WTC11 (cell line): ENCODE measurements at regions not wholly inside any gene's neighbourhood (a gene's known extent, or its start where the extent isn't known, plus 50 kb on each side); places are given as distances from the start of the nearest gene placed in this dataset.

Experiments
- ATAC-seq: fragments of 200-7000 bp; cut with Tn5 transposase; 2 replicates; pipeline ENCODE4 v1.10.0; 2021; ENCODE audit warnings: mild to moderate bottlenecking, moderate library complexity
- CTCF ChIA-PET: fragments of 300-600 bp; sonication (Branson Sonifier 250); formaldehyde crosslinking; loops from one replicate; lab custom pipeline; 2021; ENCODE audit warnings: antibody characterized with exemption; lab: Charles Lee
- POLR2A ChIA-PET: fragments of 350-600 bp; sonication (Branson Sonifier 250); formaldehyde crosslinking; loops from one replicate; lab custom pipeline; 2021; ENCODE audit warnings: antibody characterized with exemption; lab: Charles Lee
- DNase-seq: peaks from one replicate; pipeline ENCODE4 v3.0.0; 2021; ENCODE audit warnings: low spot score
- H3K27ac Mint-ChIP-seq: 2 replicates; pipeline ENCODE4 v1.8.0; 2021; ENCODE audit warnings: mixed read lengths
- H3K27me3 Mint-ChIP-seq: 2 replicates; pipeline ENCODE4 v1.8.0; 2021; ENCODE audit warnings: low read depth, mild to moderate bottlenecking, moderate library complexity, mixed read lengths
- H3K36me3 Mint-ChIP-seq: 2 replicates; pipeline ENCODE4 v1.8.0; 2021; ENCODE audit warnings: mixed read lengths
- H3K4me1 Mint-ChIP-seq: 2 replicates; pipeline ENCODE4 v1.8.0; 2022; ENCODE audit warnings: mixed read lengths
- H3K4me3 Mint-ChIP-seq: 2 replicates; pipeline ENCODE4 v1.8.0; 2021; ENCODE audit warnings: mild to moderate bottlenecking, moderate library complexity, mixed read lengths
- H3K9me3 Mint-ChIP-seq: 2 replicates; pipeline ENCODE4 v1.8.0; 2021; ENCODE audit warnings: mixed read lengths
- CBFB ChIP-seq: sonication (generic); formaldehyde crosslinking; IDR thresholded peaks from 2 replicates; pipeline ENCODE4 v1.8.1; 2022; ENCODE audit warnings: mild to moderate bottlenecking, low read depth, missing genetic modification reagents
- FOXJ3 ChIP-seq: sonication (generic); formaldehyde crosslinking; IDR thresholded peaks from 2 replicates; pipeline ENCODE4 v1.9.0; 2021; ENCODE audit warnings: missing genetic modification reagents, mild to moderate bottlenecking, borderline replicate concordance
- FOXK1 ChIP-seq: sonication (generic); formaldehyde crosslinking; IDR thresholded peaks from 2 replicates; pipeline ENCODE4 v1.8.0; 2022; ENCODE audit warnings: mild to moderate bottlenecking, moderate library complexity, missing genetic modification reagents
- IRF2 ChIP-seq: sonication (generic); formaldehyde crosslinking; IDR thresholded peaks from 2 replicates; pipeline ENCODE4 v1.8.0; 2022; ENCODE audit warnings: low read depth, missing genetic modification reagents, borderline replicate concordance
- MXD4 ChIP-seq: fragments of 250-450 bp; sonication (Bioruptor Pico); IDR thresholded peaks from 2 replicates; pipeline ENCODE4 v1.8.0; 2021; ENCODE audit warnings: mild to moderate bottlenecking, moderate library complexity, borderline replicate concordance
- NR1H2 ChIP-seq: sonication (generic); formaldehyde crosslinking; IDR thresholded peaks from 2 replicates; pipeline ENCODE4 v1.9.0; 2021; ENCODE audit warnings: mild to moderate bottlenecking, moderate library complexity, missing genetic modification reagents
- NR2C2 ChIP-seq: sonication (generic); formaldehyde crosslinking; IDR thresholded peaks from 2 replicates; pipeline ENCODE4 v1.8.0; 2022; ENCODE audit warnings: mild to moderate bottlenecking, missing genetic modification reagents
- TEAD4 ChIP-seq: sonication (generic); formaldehyde crosslinking; IDR thresholded peaks from 2 replicates; pipeline ENCODE4 v1.8.0; 2022; ENCODE audit warnings: mild to moderate bottlenecking, missing genetic modification reagents
- ZNF219 ChIP-seq: sonication (generic); formaldehyde crosslinking; IDR thresholded peaks from 2 replicates; pipeline ENCODE4 v1.8.0; 2023; ENCODE audit warnings: missing genetic modification reagents, mild to moderate bottlenecking, borderline replicate concordance
- ZNF263 ChIP-seq: sonication (generic); formaldehyde crosslinking; IDR thresholded peaks from 2 replicates; pipeline ENCODE4 v1.8.1; 2022; ENCODE audit warnings: low read depth, mild to moderate bottlenecking, moderate library complexity, missing genetic modification reagents
- ZNF317 ChIP-seq: sonication (generic); formaldehyde crosslinking; IDR thresholded peaks from 2 replicates; pipeline ENCODE4 v1.8.1; 2023; ENCODE audit warnings: low read depth, mild to moderate bottlenecking, moderate library complexity, missing genetic modification reagents, borderline replicate concordance
- TF ChIP-seq, protein P1 (sequence below): sonication (generic); formaldehyde crosslinking; IDR thresholded peaks from 2 replicates; pipeline ENCODE4 v1.8.0; 2023; ENCODE audit warnings: missing genetic modification reagents, mild to moderate bottlenecking, borderline replicate concordance
- TF ChIP-seq, protein P2 (sequence below): sonication (generic); formaldehyde crosslinking; IDR thresholded peaks from 2 replicates; pipeline ENCODE4 v1.8.0; 2022; ENCODE audit warnings: missing genetic modification reagents
- TF ChIP-seq, protein P3 (sequence below): sonication (generic); formaldehyde crosslinking; IDR thresholded peaks from 2 replicates; pipeline ENCODE4 v1.8.1; 2022; ENCODE audit warnings: low read depth, mild to moderate bottlenecking, moderate library complexity, missing genetic modification reagents, borderline replicate concordance
- TF ChIP-seq, protein P4 (sequence below): sonication (generic); formaldehyde crosslinking; IDR thresholded peaks from 2 replicates; pipeline ENCODE4 v1.8.1; 2023; ENCODE audit warnings: mild to moderate bottlenecking, missing genetic modification reagents
- TF ChIP-seq, protein P5 (sequence below): sonication (generic); formaldehyde crosslinking; IDR thresholded peaks from 2 replicates; pipeline ENCODE4 v1.8.0; 2022; ENCODE audit warnings: mild to moderate bottlenecking, missing genetic modification reagents

DNA sequence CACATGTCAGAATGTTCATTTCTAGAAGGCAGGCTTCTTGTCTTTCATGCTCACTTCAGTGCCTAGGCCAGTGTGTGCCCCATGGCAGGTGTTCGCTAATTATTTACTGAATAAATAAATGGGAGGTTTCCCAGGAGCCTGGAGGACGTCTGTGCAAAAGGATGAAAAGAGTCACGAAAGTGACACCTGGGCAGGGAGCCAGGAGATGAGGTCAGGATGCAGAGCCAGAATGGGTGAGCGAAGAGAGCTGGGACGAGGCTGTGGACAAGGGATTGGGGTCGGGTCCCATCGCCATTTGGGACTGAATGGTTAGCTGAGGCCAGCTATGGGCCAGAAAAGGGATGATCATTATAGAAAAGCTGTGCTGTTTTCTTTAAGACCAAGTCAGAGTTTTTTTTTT lies 560.4 kb downstream of the TBC1D22A start:
- CTCF ChIA-PET: no interaction called here
- DNase-seq: no peak
- no peak overlapping the region for H3K4me3 Mint-ChIP-seq

More for the DNA sequence above, 560.4 kb downstream of the TBC1D22A start:
- no peaks in the 10 kb centered on the region for H3K27me3 Mint-ChIP-seq
- ATAC-seq: no peak
- TF ChIP-seq TEAD4: no peak
- no peak for TF ChIP-seq FOXK1
- no peak for TF ChIP-seq MXD4 (CRISPR knock-in tag)
- TF ChIP-seq CBFB (CRISPR knock-in tag): no peak
- no peak for TF ChIP-seq NR2C2 (CRISPR knock-in tag)
- TF ChIP-seq FOXJ3: no peak
- no peak for TF ChIP-seq ZNF317 (CRISPR knock-in tag)
- TF ChIP-seq, protein P1, sequence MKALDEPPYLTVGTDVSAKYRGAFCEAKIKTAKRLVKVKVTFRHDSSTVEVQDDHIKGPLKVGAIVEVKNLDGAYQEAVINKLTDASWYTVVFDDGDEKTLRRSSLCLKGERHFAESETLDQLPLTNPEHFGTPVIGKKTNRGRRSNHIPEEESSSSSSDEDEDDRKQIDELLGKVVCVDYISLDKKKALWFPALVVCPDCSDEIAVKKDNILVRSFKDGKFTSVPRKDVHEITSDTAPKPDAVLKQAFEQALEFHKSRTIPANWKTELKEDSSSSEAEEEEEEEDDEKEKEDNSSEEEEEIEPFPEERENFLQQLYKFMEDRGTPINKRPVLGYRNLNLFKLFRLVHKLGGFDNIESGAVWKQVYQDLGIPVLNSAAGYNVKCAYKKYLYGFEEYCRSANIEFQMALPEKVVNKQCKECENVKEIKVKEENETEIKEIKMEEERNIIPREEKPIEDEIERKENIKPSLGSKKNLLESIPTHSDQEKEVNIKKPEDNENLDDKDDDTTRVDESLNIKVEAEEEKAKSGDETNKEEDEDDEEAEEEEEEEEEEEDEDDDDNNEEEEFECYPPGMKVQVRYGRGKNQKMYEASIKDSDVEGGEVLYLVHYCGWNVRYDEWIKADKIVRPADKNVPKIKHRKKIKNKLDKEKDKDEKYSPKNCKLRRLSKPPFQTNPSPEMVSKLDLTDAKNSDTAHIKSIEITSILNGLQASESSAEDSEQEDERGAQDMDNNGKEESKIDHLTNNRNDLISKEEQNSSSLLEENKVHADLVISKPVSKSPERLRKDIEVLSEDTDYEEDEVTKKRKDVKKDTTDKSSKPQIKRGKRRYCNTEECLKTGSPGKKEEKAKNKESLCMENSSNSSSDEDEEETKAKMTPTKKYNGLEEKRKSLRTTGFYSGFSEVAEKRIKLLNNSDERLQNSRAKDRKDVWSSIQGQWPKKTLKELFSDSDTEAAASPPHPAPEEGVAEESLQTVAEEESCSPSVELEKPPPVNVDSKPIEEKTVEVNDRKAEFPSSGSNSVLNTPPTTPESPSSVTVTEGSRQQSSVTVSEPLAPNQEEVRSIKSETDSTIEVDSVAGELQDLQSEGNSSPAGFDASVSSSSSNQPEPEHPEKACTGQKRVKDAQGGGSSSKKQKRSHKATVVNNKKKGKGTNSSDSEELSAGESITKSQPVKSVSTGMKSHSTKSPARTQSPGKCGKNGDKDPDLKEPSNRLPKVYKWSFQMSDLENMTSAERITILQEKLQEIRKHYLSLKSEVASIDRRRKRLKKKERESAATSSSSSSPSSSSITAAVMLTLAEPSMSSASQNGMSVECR: no peak
- TF ChIP-seq ZNF219 (CRISPR knock-in tag): no peak
- TF ChIP-seq, protein P2, sequence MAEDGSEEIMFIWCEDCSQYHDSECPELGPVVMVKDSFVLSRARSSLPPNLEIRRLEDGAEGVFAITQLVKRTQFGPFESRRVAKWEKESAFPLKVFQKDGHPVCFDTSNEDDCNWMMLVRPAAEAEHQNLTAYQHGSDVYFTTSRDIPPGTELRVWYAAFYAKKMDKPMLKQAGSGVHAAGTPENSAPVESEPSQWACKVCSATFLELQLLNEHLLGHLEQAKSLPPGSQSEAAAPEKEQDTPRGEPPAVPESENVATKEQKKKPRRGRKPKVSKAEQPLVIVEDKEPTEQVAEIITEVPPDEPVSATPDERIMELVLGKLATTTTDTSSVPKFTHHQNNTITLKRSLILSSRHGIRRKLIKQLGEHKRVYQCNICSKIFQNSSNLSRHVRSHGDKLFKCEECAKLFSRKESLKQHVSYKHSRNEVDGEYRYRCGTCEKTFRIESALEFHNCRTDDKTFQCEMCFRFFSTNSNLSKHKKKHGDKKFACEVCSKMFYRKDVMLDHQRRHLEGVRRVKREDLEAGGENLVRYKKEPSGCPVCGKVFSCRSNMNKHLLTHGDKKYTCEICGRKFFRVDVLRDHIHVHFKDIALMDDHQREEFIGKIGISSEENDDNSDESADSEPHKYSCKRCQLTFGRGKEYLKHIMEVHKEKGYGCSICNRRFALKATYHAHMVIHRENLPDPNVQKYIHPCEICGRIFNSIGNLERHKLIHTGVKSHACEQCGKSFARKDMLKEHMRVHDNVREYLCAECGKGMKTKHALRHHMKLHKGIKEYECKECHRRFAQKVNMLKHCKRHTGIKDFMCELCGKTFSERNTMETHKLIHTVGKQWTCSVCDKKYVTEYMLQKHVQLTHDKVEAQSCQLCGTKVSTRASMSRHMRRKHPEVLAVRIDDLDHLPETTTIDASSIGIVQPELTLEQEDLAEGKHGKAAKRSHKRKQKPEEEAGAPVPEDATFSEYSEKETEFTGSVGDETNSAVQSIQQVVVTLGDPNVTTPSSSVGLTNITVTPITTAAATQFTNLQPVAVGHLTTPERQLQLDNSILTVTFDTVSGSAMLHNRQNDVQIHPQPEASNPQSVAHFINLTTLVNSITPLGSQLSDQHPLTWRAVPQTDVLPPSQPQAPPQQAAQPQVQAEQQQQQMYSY (CRISPR knock-in tag): no peak
- TF ChIP-seq, protein P3, sequence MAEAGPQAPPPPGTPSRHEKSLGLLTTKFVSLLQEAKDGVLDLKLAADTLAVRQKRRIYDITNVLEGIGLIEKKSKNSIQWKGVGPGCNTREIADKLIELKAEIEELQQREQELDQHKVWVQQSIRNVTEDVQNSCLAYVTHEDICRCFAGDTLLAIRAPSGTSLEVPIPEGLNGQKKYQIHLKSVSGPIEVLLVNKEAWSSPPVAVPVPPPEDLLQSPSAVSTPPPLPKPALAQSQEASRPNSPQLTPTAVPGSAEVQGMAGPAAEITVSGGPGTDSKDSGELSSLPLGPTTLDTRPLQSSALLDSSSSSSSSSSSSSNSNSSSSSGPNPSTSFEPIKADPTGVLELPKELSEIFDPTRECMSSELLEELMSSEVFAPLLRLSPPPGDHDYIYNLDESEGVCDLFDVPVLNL: no peak
- TF ChIP-seq, protein P4, sequence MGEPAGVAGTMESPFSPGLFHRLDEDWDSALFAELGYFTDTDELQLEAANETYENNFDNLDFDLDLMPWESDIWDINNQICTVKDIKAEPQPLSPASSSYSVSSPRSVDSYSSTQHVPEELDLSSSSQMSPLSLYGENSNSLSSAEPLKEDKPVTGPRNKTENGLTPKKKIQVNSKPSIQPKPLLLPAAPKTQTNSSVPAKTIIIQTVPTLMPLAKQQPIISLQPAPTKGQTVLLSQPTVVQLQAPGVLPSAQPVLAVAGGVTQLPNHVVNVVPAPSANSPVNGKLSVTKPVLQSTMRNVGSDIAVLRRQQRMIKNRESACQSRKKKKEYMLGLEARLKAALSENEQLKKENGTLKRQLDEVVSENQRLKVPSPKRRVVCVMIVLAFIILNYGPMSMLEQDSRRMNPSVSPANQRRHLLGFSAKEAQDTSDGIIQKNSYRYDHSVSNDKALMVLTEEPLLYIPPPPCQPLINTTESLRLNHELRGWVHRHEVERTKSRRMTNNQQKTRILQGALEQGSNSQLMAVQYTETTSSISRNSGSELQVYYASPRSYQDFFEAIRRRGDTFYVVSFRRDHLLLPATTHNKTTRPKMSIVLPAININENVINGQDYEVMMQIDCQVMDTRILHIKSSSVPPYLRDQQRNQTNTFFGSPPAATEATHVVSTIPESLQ (CRISPR knock-in tag): no peak
- no peak for TF ChIP-seq NR1H2
- TF ChIP-seq, protein P5, sequence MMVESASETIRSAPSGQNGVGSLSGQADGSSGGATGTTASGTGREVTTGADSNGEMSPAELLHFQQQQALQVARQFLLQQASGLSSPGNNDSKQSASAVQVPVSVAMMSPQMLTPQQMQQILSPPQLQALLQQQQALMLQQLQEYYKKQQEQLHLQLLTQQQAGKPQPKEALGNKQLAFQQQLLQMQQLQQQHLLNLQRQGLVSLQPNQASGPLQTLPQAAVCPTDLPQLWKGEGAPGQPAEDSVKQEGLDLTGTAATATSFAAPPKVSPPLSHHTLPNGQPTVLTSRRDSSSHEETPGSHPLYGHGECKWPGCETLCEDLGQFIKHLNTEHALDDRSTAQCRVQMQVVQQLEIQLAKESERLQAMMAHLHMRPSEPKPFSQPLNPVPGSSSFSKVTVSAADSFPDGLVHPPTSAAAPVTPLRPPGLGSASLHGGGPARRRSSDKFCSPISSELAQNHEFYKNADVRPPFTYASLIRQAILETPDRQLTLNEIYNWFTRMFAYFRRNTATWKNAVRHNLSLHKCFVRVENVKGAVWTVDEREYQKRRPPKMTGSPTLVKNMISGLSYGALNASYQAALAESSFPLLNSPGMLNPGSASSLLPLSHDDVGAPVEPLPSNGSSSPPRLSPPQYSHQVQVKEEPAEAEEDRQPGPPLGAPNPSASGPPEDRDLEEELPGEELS (CRISPR knock-in tag): no peak
- TF ChIP-seq ZNF263 (CRISPR knock-in tag): no peak
- TF ChIP-seq IRF2 (CRISPR knock-in tag): no peak
- TF ChIP-seq, all 79 proteins: peak for 0
- Mint-ChIP-seq H3K4me1 (no peaks in the 10 kb centered on the region), H3K36me3 (peaks cover 3% of the 10 kb centered on the region; the same call in 1 of the 2 replicates), H3K27ac (no peak overlapping the region), H3K9me3 (peaks cover 13% of the 10 kb centered on the region)
- POLR2A ChIA-PET: no interaction called here
